ENCODE measurements at regions not wholly inside any gene's neighbourhood (a gene's known extent, or its start where the extent isn't known, plus 50 kb on each side); places are given as distances from the start of the nearest gene placed in this dataset.

- no peak overlapping the region for H3K9ac ChIP-seq
- H3K36me3 ChIP-seq (ENCODE audit: low read depth) = no peaks in the 10 kb centered on the region
- 29 to 36% methylated on average over 1 of the region's 1 CpG for WGBS, 2 experiments (ENCODE audit: low coverage in 1 of 2, low lambda C conversion rate in 2 of 2, missing lambda C conversion rate in 2 of 2)
- no peaks in the 10 kb centered on the region for H4K20me1 ChIP-seq (ENCODE audit: insufficient read depth)
- H2AFZ ChIP-seq = no peak overlapping the region
- H3K9me3 ChIP-seq (ENCODE audit: low read depth) = no peaks in the 10 kb centered on the region
- H3K9me2 ChIP-seq (ENCODE audit: insufficient read depth) = no peaks in the 10 kb centered on the region
- H3K4me1 ChIP-seq (ENCODE audit: insufficient read depth) = no peaks in the 10 kb centered on the region
- H3K27me3 ChIP-seq (replicated peaks; ENCODE audit: insufficient read depth) = no peaks in the 10 kb centered on the region
- 0 out of 2 replicates have a peak, but pooled peaks cover under 1% of the 10 kb centered on the region for H3F3A ChIP-seq (ENCODE audit: insufficient read depth)
- no peak overlapping the region for H3K4me2 ChIP-seq (ENCODE audit: unreplicated experiment)
- in situ Hi-C loops (cut with MboI) = no loop called here
- H3K4me3 ChIP-seq = no peak overlapping the region
- H3K27ac ChIP-seq = no peak overlapping the region
- TF ChIP-seq EZH2phosphoT487 (IDR thresholded peaks at IDR 0.05; ENCODE audit: insufficient read depth, low read depth) (no peak), EZH2 (IDR thresholded peaks at IDR 0.05; ENCODE audit: insufficient read depth, poor library complexity, severe bottlenecking) (no peak)
- no peak for DNase-seq
- H3K79me2 ChIP-seq (ENCODE audit: insufficient read depth) = no peaks in the 10 kb centered on the region
These were observed 53.1 kb upstream of the UCN3 start for GRCh38 chr10:5311617-5312016.

DNA sequence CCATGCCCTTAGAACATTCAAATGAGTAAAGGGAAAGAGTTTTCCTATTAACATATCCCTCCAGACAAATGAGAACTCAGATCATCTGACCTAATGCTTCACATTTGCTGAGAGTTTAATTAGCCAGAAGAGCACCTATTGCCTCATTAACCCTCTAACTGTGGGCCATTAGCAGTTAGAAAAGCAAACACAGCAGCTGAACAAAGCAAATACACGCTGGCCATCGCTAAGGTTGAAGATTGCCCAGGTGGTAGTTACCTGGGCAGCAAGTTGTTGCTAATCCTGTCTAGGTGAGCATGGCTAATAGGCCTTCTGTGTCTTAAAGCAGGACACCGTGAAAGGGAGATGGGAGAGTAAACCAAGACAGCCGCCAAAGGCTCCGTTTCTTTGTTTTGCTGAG is 49.9 kb upstream of the UCN3 start:
- in situ Hi-C loops (cut with MboI) = no loop called here
- H4K20me1 ChIP-seq (ENCODE audit: insufficient read depth) = no peaks in the 10 kb centered on the region
- no peaks in the 10 kb centered on the region for H3K9me2 ChIP-seq (ENCODE audit: insufficient read depth)
- H3K27me3 ChIP-seq (replicated peaks; ENCODE audit: insufficient read depth) = no peaks in the 10 kb centered on the region
- H3K4me2 ChIP-seq (ENCODE audit: unreplicated experiment) = no peak overlapping the region
- no peak overlapping the region for H3K27ac ChIP-seq
- no peak overlapping the region for H3K9ac ChIP-seq
- 77 to 86% methylated on average over 5 of the region's 5 CpGs for WGBS, 2 experiments (ENCODE audit: low coverage in 1 of 2, low lambda C conversion rate in 2 of 2, missing lambda C conversion rate in 2 of 2)
- no peak overlapping the region for H3K4me3 ChIP-seq
- H3K4me1 ChIP-seq (ENCODE audit: insufficient read depth) = peaks cover 9% of the 10 kb centered on the region; the same call in 1 of the 2 replicates
- DNase-seq = no peak
- TF ChIP-seq EZH2phosphoT487 (IDR thresholded peaks at IDR 0.05; ENCODE audit: insufficient read depth, low read depth) = no peak
- no peak for TF ChIP-seq EZH2 (IDR thresholded peaks at IDR 0.05; ENCODE audit: insufficient read depth, poor library complexity, severe bottlenecking)
- no peaks in the 10 kb centered on the region for H3K36me3 ChIP-seq (ENCODE audit: low read depth)
- 0 out of 2 replicates have a peak, but pooled peaks cover 8% of the 10 kb centered on the region for H3F3A ChIP-seq (ENCODE audit: insufficient read depth)
- no peak overlapping the region for H2AFZ ChIP-seq
- H3K9me3 ChIP-seq (ENCODE audit: low read depth) = no peaks in the 10 kb centered on the region
- no peaks in the 10 kb centered on the region for H3K79me2 ChIP-seq (ENCODE audit: insufficient read depth)

All from GM23248 (cell line).